Stimulated activated CD8-positive, alpha-beta memory T cell treated with anti-CD3 and anti-CD28 coated beads, Interleukin-15, amount 100 ng/mL, for 48 hours (primary cell): ENCODE measurements at regions not wholly inside any gene's neighbourhood (a gene's known extent, or its start where the extent isn't known, plus 50 kb on each side); places are given as distances from the start of the nearest gene placed in this dataset.

Experiments used
- DNase-seq, 2 donors: peaks; one replicate each; pipeline ENCODE4 v3.0.0-alpha.2; 2020; ENCODE audit warnings: low read depth in 2 of 2

- no peak for DNase-seq
These were observed 495.5 kb upstream of the CFAP20DC start for GRCh38 chr3:59545374-59545773.

GRCh38 chr3:59542276-59542675 lies 492.5 kb upstream of the CFAP20DC start:
- DNase-seq, result no peak

- no peak for DNase-seq
These were observed 490.9 kb upstream of the CFAP20DC start for GRCh38 chr3:59540696-59541095.

GRCh38 chr3:59540241-59540640 lies 490.4 kb upstream of the CFAP20DC start:
- DNase-seq, result no peak

GRCh38 chr3:59538753-59539432 lies 489.1 kb upstream of the CFAP20DC start:
- no peak for DNase-seq

- DNase-seq, result no peak
These were observed 486.0 kb upstream of the CFAP20DC start for GRCh38 chr3:59535791-59536221.

GRCh38 chr3:59531994-59532393 lies 482.2 kb upstream of the CFAP20DC start:
- DNase-seq, result no peak

GRCh38 chr3:59531066-59531745 lies 481.4 kb upstream of the CFAP20DC start:
- no peak for DNase-seq

- no peak for DNase-seq
These were observed 478.4 kb upstream of the CFAP20DC start for GRCh38 chr3:59528251-59528650.

- DNase-seq, result no peak
These were observed 477.7 kb upstream of the CFAP20DC start for GRCh38 chr3:59527493-59527892.

GRCh38 chr3:59526999-59527398 lies 477.2 kb upstream of the CFAP20DC start:
- no peak for DNase-seq

- no peak for DNase-seq
These were observed 472.7 kb upstream of the CFAP20DC start for GRCh38 chr3:59522550-59522949.

GRCh38 chr3:59519094-59519493 lies 469.3 kb upstream of the CFAP20DC start:
- DNase-seq, result no peak

GRCh38 chr3:59518283-59519055 lies 468.6 kb upstream of the CFAP20DC start:
- DNase-seq, result no peak

- no peak for DNase-seq
These were observed 467.6 kb upstream of the CFAP20DC start for GRCh38 chr3:59517388-59517787.

GRCh38 chr3:59515966-59516365 lies 466.1 kb upstream of the CFAP20DC start:
- no peak for DNase-seq

GRCh38 chr3:59514865-59515482 lies 465.1 kb upstream of the CFAP20DC start:
- no peak for DNase-seq

- no peak for DNase-seq
These were observed 463.7 kb upstream of the CFAP20DC start for GRCh38 chr3:59513570-59513969.

GRCh38 chr3:59512066-59512465 lies 462.2 kb upstream of the CFAP20DC start:
- DNase-seq, result no peak

- DNase-seq, result no peak
These were observed 460.8 kb upstream of the CFAP20DC start for GRCh38 chr3:59510576-59510975.

GRCh38 chr3:59508273-59508672 lies 458.4 kb upstream of the CFAP20DC start:
- DNase-seq, result no peak

GRCh38 chr3:59506191-59506590 lies 456.4 kb upstream of the CFAP20DC start:
- no peak for DNase-seq
